CD4-positive, alpha-beta T cell treated with Interleukin-2 at 100 ng/mL for 4 hours (primary cell): ENCODE measurements at regions not wholly inside any gene's neighbourhood (a gene's known extent, or its start where the extent isn't known, plus 50 kb on each side); places are given as distances from the start of the nearest gene placed in this dataset.
"Not testable (repeated sequence)": the region's sequence is repeated elsewhere in the genome, so short reads cannot be mapped to it uniquely, and the experiment has no call there.

Experiments used
- DNase-seq: peaks from one replicate; pipeline ENCODE4 v3.0.0-alpha.2; 2020; ENCODE audit warnings: low spot score

- DNase-seq, result no peak
These were observed 296.3 kb upstream of the NMUR2 start for GRCh38 chr5:152701305-152701949.

GRCh38 chr5:152704286-152704685, 299.2 kb upstream of the NMUR2 start:
- DNase-seq, result no peak

DNA sequence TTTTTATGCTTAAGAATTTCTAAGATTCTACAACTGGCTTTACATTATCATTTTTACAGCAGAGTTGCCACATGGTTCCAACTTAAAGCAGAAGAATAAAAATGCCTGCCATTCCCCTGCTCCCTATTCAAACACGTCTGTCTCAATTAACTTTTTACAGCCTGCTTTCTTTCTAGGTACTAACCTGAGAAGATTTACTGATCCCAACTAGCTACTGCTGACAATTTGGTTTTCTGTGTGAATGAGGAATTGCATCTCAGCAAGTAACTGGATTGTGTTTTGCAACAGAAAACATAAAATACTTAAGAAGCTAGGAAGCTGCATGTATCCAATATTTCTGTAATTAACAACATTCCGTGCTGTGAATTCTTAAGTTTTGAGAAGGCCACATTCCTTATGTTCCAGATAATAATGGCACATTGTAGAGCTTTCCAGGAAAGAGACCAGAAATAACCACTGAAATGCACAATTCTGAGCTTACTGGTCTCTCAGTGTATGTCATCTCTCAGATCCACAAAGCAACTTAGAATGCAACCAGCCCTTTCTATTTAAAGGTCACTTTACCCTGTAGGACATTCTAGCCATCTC, 306.8 kb upstream of the NMUR2 start:
- DNase-seq, result no peak

- no peak for DNase-seq
These were observed 312.3 kb upstream of the NMUR2 start for GRCh38 chr5:152717393-152717792.

GRCh38 chr5:152723482-152723881, 318.4 kb upstream of the NMUR2 start:
- no peak for DNase-seq

- no peak for DNase-seq
These were observed 325.1 kb upstream of the NMUR2 start for GRCh38 chr5:152730176-152730575.

- no peak for DNase-seq
These were observed 331.8 kb upstream of the NMUR2 start for GRCh38 chr5:152736906-152737305.

GRCh38 chr5:152739916-152740315, 334.8 kb upstream of the NMUR2 start:
- no peak for DNase-seq

DNA sequence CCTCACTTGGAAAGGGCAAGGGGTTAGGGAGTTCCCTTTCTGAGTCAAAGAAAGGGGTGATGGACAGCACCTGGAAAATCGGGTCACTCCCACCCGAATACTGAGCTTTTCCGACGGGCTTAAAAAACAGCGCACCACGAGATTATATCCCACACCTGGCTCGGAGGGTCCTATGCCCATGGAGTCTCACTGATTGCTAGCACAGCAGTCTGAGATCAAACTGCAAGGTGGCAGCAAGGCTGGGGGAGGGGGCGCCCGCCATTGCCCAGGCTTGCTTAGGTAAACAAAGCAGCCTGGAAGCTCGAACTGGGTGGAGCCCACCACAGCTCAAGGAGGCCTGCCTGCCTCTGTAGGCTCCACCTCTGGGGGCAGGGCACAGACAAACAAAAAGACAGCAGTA, 336.0 kb upstream of the NMUR2 start:
- DNase-seq, result not testable (repeated sequence)

DNA sequence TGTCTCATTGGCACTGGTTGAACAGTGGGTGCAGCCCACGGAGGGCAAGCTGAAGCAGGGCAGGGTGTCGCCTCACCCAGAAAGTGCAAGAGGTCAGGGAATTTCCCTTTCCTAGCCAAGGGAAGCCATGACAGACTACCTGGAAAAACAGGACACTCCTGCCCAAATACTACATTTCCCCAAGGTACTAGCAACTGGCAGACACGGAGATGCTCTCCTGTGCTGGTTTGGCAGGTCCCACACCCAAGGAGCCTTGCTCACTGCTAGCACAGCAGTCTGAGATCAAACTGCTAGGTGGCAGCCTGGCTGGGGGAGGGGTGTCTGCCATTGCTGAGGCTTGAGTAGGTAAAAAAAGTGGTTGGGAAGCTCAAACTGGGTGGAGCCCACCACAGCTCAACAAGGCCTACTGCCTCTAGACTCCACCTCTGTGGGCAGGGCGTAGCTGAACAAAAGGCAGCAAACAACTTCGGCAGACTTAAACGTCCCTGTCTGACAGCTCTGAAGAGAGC, 382.7 kb upstream of the NMUR2 start:
- not testable (repeated sequence) for DNase-seq

DNA sequence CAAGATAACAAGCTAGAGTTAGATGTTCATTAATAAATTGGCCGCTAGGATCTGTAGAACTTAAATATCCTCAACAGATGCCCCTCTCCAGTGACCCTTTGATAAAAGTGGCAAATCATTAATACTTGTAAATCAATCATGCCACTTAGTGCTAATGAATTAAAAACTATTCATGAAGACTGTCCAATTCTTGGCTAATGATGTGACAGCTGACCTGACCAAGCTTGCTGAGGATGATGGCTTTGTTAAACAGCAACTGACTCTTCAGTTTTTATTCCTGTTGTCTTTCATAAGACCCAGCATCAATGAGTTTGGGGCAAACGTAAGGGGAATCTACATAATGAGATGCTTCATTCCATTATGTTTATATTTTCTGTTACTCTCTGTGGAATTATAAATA, 396.8 kb upstream of the NMUR2 start:
- DNase-seq, result no peak

- no peak for DNase-seq
These were observed 399.1 kb upstream of the NMUR2 start for GRCh38 chr5:152804179-152804578.

GRCh38 chr5:152811988-152812387, 406.9 kb upstream of the NMUR2 start:
- DNase-seq, result no peak

GRCh38 chr5:152813526-152813925, 408.4 kb upstream of the NMUR2 start:
- no peak for DNase-seq

- DNase-seq, result no peak
These were observed 414.8 kb upstream of the NMUR2 start for GRCh38 chr5:152819891-152820290.

DNA sequence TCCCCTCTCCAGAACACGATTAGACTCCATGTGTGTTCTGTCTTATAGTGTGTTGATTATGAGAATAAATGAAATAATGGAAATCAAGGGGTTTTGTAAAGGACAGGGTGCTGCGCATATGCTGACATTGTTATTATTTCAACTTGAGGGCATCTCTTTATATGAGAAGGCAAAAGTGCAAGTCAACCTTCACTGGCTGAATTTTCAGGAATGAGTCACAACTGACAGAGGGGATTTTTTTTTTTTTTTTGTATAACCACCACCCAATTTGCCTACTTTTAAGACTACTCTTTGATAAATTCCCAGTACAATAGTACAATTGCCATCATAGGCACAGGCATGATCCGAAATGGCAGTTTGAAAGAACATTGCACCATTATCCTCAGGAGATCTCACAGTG, 419.2 kb upstream of the NMUR2 start:
- DNase-seq, result no peak

DNA sequence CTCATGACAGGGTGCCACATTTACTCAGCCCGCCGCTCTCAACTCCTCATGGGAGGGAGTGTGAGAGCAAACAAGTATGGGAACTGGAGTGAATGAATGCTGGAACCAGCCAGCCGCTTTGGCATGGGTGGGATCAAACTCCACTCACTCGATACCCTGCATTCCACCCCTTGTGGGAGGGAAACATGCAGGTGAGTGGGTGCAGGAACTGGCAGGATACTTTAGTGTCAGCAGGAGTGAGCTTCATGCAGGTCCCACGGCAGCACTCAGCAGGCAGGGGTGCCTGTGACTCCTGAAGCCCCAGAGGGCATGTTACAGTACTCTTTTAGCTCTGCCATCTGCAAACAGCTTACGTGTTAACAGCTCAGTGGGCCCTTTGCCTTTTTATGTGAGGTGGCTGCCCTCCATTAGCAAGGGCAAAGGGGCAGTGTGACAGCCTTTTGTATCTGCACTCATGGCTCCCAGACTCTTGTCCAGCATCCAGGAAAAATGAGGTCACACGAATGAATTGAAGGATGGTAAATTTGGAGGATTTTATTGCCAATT, 433.2 kb upstream of the NMUR2 start:
- DNase-seq, result no peak

GRCh38 chr5:152844713-152845112, 439.6 kb upstream of the NMUR2 start:
- no peak for DNase-seq

- DNase-seq, result no peak
These were observed 448.3 kb upstream of the NMUR2 start for GRCh38 chr5:152853361-152853760.

- no peak for DNase-seq
These were observed 450.4 kb upstream of the NMUR2 start for GRCh38 chr5:152855441-152855840.

GRCh38 chr5:152861231-152861630, 456.2 kb upstream of the NMUR2 start:
- no peak for DNase-seq

- no peak for DNase-seq
These were observed 459.4 kb upstream of the NMUR2 start for GRCh38 chr5:152864447-152864846.

DNA sequence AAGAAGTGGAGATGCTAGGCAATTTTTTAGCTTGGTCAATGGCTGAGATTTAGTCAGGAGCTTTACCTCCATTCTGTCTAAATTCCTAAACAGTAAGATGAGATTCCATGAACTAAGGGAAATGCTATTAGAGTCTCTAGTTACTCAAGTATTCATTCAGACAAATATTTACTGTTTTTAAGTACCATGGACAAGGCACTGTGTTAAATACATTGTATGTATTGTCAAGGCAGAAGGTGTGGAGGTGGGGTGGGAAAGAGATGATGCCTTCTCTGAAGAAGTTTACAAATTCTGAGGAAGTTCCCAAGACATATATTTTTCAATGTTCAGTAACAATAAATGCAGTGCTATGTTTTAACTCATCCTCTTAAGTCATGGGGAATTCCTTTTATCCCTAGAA, 459.9 kb upstream of the NMUR2 start:
- no peak for DNase-seq

DNA sequence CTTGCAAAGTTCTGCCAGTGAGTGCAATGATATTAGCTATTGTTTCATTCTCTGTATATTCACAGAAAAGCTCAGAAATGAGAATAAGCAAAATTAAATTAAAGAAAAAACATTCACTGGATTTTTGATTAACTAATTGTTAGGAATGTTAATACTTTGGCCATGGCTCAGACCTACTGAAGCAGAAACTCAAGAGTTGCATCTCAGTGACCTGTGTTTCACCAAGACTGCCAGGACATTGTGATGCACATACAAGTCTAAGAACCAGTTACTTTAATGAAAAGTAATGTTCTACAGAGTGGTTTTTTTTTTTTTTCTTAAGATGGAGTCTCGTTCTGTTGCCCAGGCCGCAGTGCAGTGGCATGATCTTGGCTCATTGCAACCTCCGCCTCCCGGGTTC, 464.9 kb upstream of the NMUR2 start:
- no peak for DNase-seq
